ENCODE measurements at regions not wholly inside any gene's neighbourhood (a gene's known extent, or its start where the extent isn't known, plus 50 kb on each side); places are given as distances from the start of the nearest gene placed in this dataset.

DNA sequence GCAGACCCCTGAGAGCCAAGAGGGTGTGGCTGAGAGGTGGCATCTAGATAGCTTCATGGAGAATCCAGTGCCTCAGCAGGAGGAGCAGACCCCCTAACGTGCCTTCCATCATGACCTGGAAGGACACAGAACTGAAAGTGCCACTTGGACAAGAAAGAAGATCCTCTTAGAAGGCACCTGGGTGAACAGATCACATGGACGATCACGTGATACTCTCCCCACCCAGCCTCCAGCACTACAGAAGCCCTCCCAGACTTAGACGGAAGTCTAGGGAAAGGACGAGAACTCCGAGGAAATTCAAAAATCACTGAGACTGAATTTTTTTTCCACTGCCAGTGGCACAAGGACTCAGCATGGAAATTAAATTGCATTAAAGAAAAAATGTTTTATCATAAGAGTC, 113.4 kb downstream of the MRM1 start:
- no peak overlapping the region for H2AFZ ChIP-seq (ENCODE audit: low read depth, low read length)
- 88% methylated on average over 5 of the region's 6 CpGs for WGBS
- DNase-seq = no peak
- no peaks in the 10 kb centered on the region for H3K4me1 ChIP-seq (ENCODE audit: control insufficient read depth, insufficient read depth, low read depth, low read length)
- no peaks in the 10 kb centered on the region for H3K36me3 ChIP-seq (ENCODE audit: control insufficient read depth in 1 of 2, insufficient read depth in 2 of 2, low read depth in 1 of 2, low read length in 2 of 2)
- no peaks in the 10 kb centered on the region for H3K9me3 ChIP-seq (ENCODE audit: control insufficient read depth, low read length)
- no peak overlapping the region for H3K4me3 ChIP-seq (ENCODE audit: insufficient read depth in 1 of 2, low read depth in 1 of 2, low read length in 2 of 2)
- H2BK15ac ChIP-seq (ENCODE audit: low read depth, poor library complexity, severe bottlenecking) = no peak overlapping the region
- H3K27me3 ChIP-seq (ENCODE audit: control insufficient read depth in 1 of 2, insufficient read depth in 1 of 2, low read length in 2 of 2) = peaks cover 28 to 30% of the 10 kb centered on the region in 2 experiments
- no peak overlapping the region for H3K4ac ChIP-seq (ENCODE audit: low read depth in 1 of 2, low read length in 2 of 2)
- H2BK5ac ChIP-seq (ENCODE audit: low read depth, low read length, poor library complexity, severe bottlenecking) = no peak overlapping the region
- H2BK120ac ChIP-seq (ENCODE audit: low read depth, low read length) = no peak overlapping the region
- no peaks in the 10 kb centered on the region for H3K79me1 ChIP-seq (replicated peaks; ENCODE audit: low read length, poor library complexity, severe bottlenecking)
- H3K14ac ChIP-seq (ENCODE audit: low read length in 2 of 2) = no peak overlapping the region
- H4K8ac ChIP-seq (ENCODE audit: low read length) = no peak overlapping the region
- H3K23ac ChIP-seq (ENCODE audit: low read length in 2 of 2) = no peak overlapping the region
- H4K91ac ChIP-seq (ENCODE audit: low read length) = no peak overlapping the region
- no peak overlapping the region for H3K27ac ChIP-seq (ENCODE audit: low read length, poor library complexity, severe bottlenecking)
- no peak overlapping the region for H2BK12ac ChIP-seq (ENCODE audit: low read length in 2 of 2)
- H3K9ac ChIP-seq (ENCODE audit: low read length) = no peak overlapping the region
- H3K18ac ChIP-seq (ENCODE audit: low read depth in 1 of 2, low read length in 2 of 2) = no peak overlapping the region
- no peak overlapping the region for H3K4me2 ChIP-seq (ENCODE audit: low read length, poor library complexity, severe bottlenecking)
- H2AK5ac ChIP-seq (ENCODE audit: low read length, severe bottlenecking) = no peak overlapping the region

DNA sequence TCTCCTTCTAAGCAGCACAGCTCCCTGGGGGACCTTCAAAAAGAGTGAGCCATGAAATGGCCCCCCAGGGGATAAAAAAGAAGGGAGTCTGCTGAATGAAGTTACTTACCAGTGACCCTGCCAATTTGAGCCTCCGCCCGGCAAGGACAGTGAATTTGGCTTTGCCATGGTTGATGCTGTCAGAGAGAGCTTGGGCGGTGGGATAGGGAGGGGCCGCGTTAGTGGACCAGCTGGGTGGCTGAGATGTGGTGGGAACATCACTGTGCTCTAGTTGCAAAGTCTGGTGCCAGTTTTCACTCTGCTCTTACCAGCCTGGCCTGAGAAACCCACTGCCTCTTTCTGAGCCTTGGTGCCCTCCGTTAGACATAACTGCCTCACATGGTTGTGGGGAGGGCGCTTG, 114.6 kb downstream of the MRM1 start:
- Histone ChIP-seq H3K4me3 (ENCODE audit: insufficient read depth in 1 of 2, low read depth in 1 of 2, low read length in 2 of 2) (no peak overlapping the region), H3K36me3 (ENCODE audit: control insufficient read depth in 1 of 2, insufficient read depth in 2 of 2, low read depth in 1 of 2, low read length in 2 of 2) (no peaks in the 10 kb centered on the region), H3K4me1 (ENCODE audit: control insufficient read depth, insufficient read depth, low read depth, low read length) (no peaks in the 10 kb centered on the region), H3K4ac (ENCODE audit: low read depth in 1 of 2, low read length in 2 of 2) (no peak overlapping the region), H3K27ac (ENCODE audit: low read length, poor library complexity, severe bottlenecking) (no peak overlapping the region), H3K27me3 (ENCODE audit: control insufficient read depth in 1 of 2, insufficient read depth in 1 of 2, low read length in 2 of 2) (peaks cover 30 to 31% of the 10 kb centered on the region in 2 experiments), H3K79me1 (replicated peaks; ENCODE audit: low read length, poor library complexity, severe bottlenecking) (no peaks in the 10 kb centered on the region), H2AK5ac (ENCODE audit: low read length, severe bottlenecking) (no peak overlapping the region), H4K8ac (ENCODE audit: low read length) (no peak overlapping the region), H3K9ac (ENCODE audit: low read length) (no peak overlapping the region), H2BK12ac (ENCODE audit: low read length in 2 of 2) (no peak overlapping the region), H3K9me3 (ENCODE audit: control insufficient read depth, low read length) (no peaks in the 10 kb centered on the region), H3K4me2 (ENCODE audit: low read length, poor library complexity, severe bottlenecking) (no peak overlapping the region), H3K23ac (ENCODE audit: low read length in 2 of 2) (no peak overlapping the region), H4K91ac (ENCODE audit: low read length) (no peak overlapping the region), H2BK120ac (ENCODE audit: low read depth, low read length) (no peak overlapping the region), H3K18ac (ENCODE audit: low read depth in 1 of 2, low read length in 2 of 2) (no peak overlapping the region), H3K14ac (ENCODE audit: low read length in 2 of 2) (no peak overlapping the region), H2AFZ (ENCODE audit: low read depth, low read length) (no peak overlapping the region), H2BK15ac (ENCODE audit: low read depth, poor library complexity, severe bottlenecking) (no peak overlapping the region), H2BK5ac (ENCODE audit: low read depth, low read length, poor library complexity, severe bottlenecking) (no peak overlapping the region)
- 86% methylated on average over 7 of the region's 7 CpGs for WGBS
- no peak for DNase-seq

DNA sequence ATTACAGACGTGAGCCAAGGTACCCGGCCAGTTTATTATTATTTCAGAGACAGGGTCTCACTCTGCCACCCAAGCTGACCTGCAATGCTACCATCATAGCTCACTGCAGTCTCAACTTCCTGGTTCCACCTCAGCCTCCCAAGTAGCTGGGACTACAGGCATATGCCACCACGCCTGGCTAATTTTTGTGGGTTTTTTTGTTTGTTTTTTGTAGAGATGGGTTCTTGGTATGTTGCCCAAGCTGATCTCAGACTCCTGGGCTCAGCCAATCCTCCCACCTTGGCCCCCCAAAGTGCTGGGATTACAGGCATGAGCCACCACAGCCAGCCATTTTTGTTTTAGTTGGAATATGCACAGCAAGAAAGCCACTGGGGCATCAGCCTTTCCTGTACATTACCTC, 115.7 kb downstream of the MRM1 start:
- no peak overlapping the region for H2BK12ac ChIP-seq (ENCODE audit: low read length in 2 of 2)
- no peak overlapping the region for H2AFZ ChIP-seq (ENCODE audit: low read depth, low read length)
- no peak overlapping the region for H3K18ac ChIP-seq (ENCODE audit: low read depth in 1 of 2, low read length in 2 of 2)
- no peak overlapping the region for H3K27ac ChIP-seq (ENCODE audit: low read length, poor library complexity, severe bottlenecking)
- no peak overlapping the region for H3K4me2 ChIP-seq (ENCODE audit: low read length, poor library complexity, severe bottlenecking)
- no peaks in the 10 kb centered on the region for H3K9me3 ChIP-seq (ENCODE audit: control insufficient read depth, low read length)
- H3K79me1 ChIP-seq (replicated peaks; ENCODE audit: low read length, poor library complexity, severe bottlenecking) = no peaks in the 10 kb centered on the region
- no peak overlapping the region for H2BK5ac ChIP-seq (ENCODE audit: low read depth, low read length, poor library complexity, severe bottlenecking)
- no peak overlapping the region for H4K8ac ChIP-seq (ENCODE audit: low read length)
- no peak overlapping the region for H2BK120ac ChIP-seq (ENCODE audit: low read depth, low read length)
- 77% methylated on average over 2 of the region's 3 CpGs for WGBS
- H3K9ac ChIP-seq (ENCODE audit: low read length) = no peak overlapping the region
- H3K27me3 ChIP-seq (ENCODE audit: control insufficient read depth in 1 of 2, insufficient read depth in 1 of 2, low read length in 2 of 2) = peaks cover 26 to 30% of the 10 kb centered on the region in 2 experiments
- no peak for DNase-seq
- no peak overlapping the region for H2BK15ac ChIP-seq (ENCODE audit: low read depth, poor library complexity, severe bottlenecking)
- no peak overlapping the region for H3K14ac ChIP-seq (ENCODE audit: low read length in 2 of 2)
- no peaks in the 10 kb centered on the region for H3K36me3 ChIP-seq (ENCODE audit: control insufficient read depth in 1 of 2, insufficient read depth in 2 of 2, low read depth in 1 of 2, low read length in 2 of 2)
- H2AK5ac ChIP-seq (ENCODE audit: low read length, severe bottlenecking) = no peak overlapping the region
- peaks cover under 1% of the 10 kb centered on the region for H3K4me1 ChIP-seq (ENCODE audit: control insufficient read depth, insufficient read depth, low read depth, low read length)
- no peak overlapping the region for H4K91ac ChIP-seq (ENCODE audit: low read length)
- H3K4me3 ChIP-seq (ENCODE audit: insufficient read depth in 1 of 2, low read depth in 1 of 2, low read length in 2 of 2) = no peak overlapping the region
- no peak overlapping the region for H3K23ac ChIP-seq (ENCODE audit: low read length in 2 of 2)
- no peak overlapping the region for H3K4ac ChIP-seq (ENCODE audit: low read depth in 1 of 2, low read length in 2 of 2)

DNA sequence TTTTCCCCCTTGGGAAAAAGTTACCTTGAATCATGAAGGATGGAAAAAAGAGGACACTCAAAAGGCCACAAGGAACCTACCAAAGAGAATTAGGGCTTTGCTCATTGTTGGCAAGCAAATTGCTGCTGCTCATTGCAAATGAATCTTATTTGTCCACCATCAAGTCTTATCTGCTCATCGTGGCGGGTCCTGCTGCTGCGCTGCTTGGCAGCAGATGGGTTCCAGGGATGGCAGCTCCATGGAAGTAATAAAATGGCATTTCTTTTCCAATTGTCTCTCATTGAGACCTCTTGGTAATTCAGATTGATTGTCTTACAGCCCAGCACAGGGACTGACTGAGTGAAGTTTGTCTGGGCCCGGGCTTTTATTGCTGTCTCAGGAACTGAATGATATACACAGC, 118.7 kb downstream of the MRM1 start:
- no peak overlapping the region for H2BK5ac ChIP-seq (ENCODE audit: low read depth, low read length, poor library complexity, severe bottlenecking)
- H4K8ac ChIP-seq (ENCODE audit: low read length) = no peak overlapping the region
- H4K91ac ChIP-seq (ENCODE audit: low read length) = no peak overlapping the region
- no peak overlapping the region for H3K14ac ChIP-seq (ENCODE audit: low read length in 2 of 2)
- no peak overlapping the region for H3K23ac ChIP-seq (ENCODE audit: low read length in 2 of 2)
- no peak overlapping the region for H3K4me2 ChIP-seq (ENCODE audit: low read length, poor library complexity, severe bottlenecking)
- H3K9me3 ChIP-seq (ENCODE audit: control insufficient read depth, low read length) = no peaks in the 10 kb centered on the region
- H2BK15ac ChIP-seq (ENCODE audit: low read depth, poor library complexity, severe bottlenecking) = no peak overlapping the region
- no peak overlapping the region for H2AFZ ChIP-seq (ENCODE audit: low read depth, low read length)
- peaks cover 42 to 43% of the 10 kb centered on the region in 2 experiments for H3K27me3 ChIP-seq (ENCODE audit: control insufficient read depth in 1 of 2, insufficient read depth in 1 of 2, low read length in 2 of 2)
- no peak overlapping the region for H3K4ac ChIP-seq (ENCODE audit: low read depth in 1 of 2, low read length in 2 of 2)
- no peak overlapping the region for H2BK120ac ChIP-seq (ENCODE audit: low read depth, low read length)
- H3K27ac ChIP-seq (ENCODE audit: low read length, poor library complexity, severe bottlenecking) = no peak overlapping the region
- no peak overlapping the region for H3K9ac ChIP-seq (ENCODE audit: low read length)
- no peak overlapping the region for H2AK5ac ChIP-seq (ENCODE audit: low read length, severe bottlenecking)
- H2BK12ac ChIP-seq (ENCODE audit: low read length in 2 of 2) = no peak overlapping the region
- WGBS = 76% methylated on average over 4 of the region's 4 CpGs
- no peak overlapping the region for H3K4me3 ChIP-seq (ENCODE audit: insufficient read depth in 1 of 2, low read depth in 1 of 2, low read length in 2 of 2)
- H3K79me1 ChIP-seq (replicated peaks; ENCODE audit: low read length, poor library complexity, severe bottlenecking) = no peaks in the 10 kb centered on the region
- no peak for DNase-seq
- H3K4me1 ChIP-seq (ENCODE audit: control insufficient read depth, insufficient read depth, low read depth, low read length) = peaks cover 8% of the 10 kb centered on the region
- H3K36me3 ChIP-seq (ENCODE audit: control insufficient read depth in 1 of 2, insufficient read depth in 2 of 2, low read depth in 1 of 2, low read length in 2 of 2) = no peaks in the 10 kb centered on the region
- H3K18ac ChIP-seq (ENCODE audit: low read depth in 1 of 2, low read length in 2 of 2) = no peak overlapping the region
